MG63 (cell line): ENCODE measurements at regions not wholly inside any gene's neighbourhood (a gene's known extent, or its start where the extent isn't known, plus 50 kb on each side); places are given as distances from the start of the nearest gene placed in this dataset.
"Not testable (repeated sequence)": the region's sequence is repeated elsewhere in the genome, so short reads cannot be mapped to it uniquely, and the experiment has no call there.

ENCODE experiments used
- DNase-seq: peaks from one replicate; pipeline ENCODE4 v3.0.0-alpha.2; 2020
- H3K27me3 ChIP-seq: fragments of 250-450 bp; sonication (Bioruptor Pico); 2 replicates; pipeline ENCODE4 v1.5.1; 2020; ENCODE audit warnings: mild to moderate bottlenecking, moderate library complexity
- H3K36me3 ChIP-seq: fragments of 250-450 bp; sonication (Bioruptor Pico); 2 replicates; pipeline ENCODE4 v1.5.1; 2020; ENCODE audit warnings: mild to moderate bottlenecking, moderate library complexity
- H3K4me3 ChIP-seq: fragments of 250-450 bp; sonication (Bioruptor Pico); 2 replicates; pipeline ENCODE4 v1.5.1; 2020; ENCODE audit warnings: mild to moderate bottlenecking, moderate library complexity
- H3K9me3 ChIP-seq: fragments of 250-450 bp; sonication (Bioruptor Pico); 2 replicates; pipeline ENCODE4 v1.5.1; 2020; ENCODE audit warnings: mild to moderate bottlenecking, moderate library complexity

GRCh38 chr10:87416892-87417291, 59.3 kb downstream of the NUTM2D start:
- not testable (repeated sequence) for H3K36me3 ChIP-seq, H3K4me3 ChIP-seq, H3K9me3 ChIP-seq
- H3K27me3 ChIP-seq = peaks cover 12% of the 10 kb centered on the region
- peak; percentile 1 for DNase-seq

GRCh38 chr10:87422641-87423040, 65.1 kb downstream of the NUTM2D start:
- not testable (repeated sequence) for H3K4me3 ChIP-seq, H3K27me3 ChIP-seq, DNase-seq, H3K36me3 ChIP-seq, H3K9me3 ChIP-seq

GRCh38 chr10:87424697-87425373, 67.3 kb downstream of the NUTM2D start:
- not testable (repeated sequence) for H3K9me3 ChIP-seq

GRCh38 chr10:87433836-87434235, 70.9 kb upstream of the MINPP1 start:
- H3K36me3 ChIP-seq, DNase-seq, H3K4me3 ChIP-seq, H3K27me3 ChIP-seq, H3K9me3 ChIP-seq: not testable (repeated sequence)

More at GRCh38 chr10:87424697-87425373, 67.3 kb downstream of the NUTM2D start:
- not testable (repeated sequence) for H3K4me3 ChIP-seq, H3K27me3 ChIP-seq, H3K36me3 ChIP-seq, DNase-seq

GRCh38 chr10:87435295-87435826, 69.3 kb upstream of the MINPP1 start:
- H3K27me3 ChIP-seq, DNase-seq, H3K9me3 ChIP-seq, H3K36me3 ChIP-seq, H3K4me3 ChIP-seq: not testable (repeated sequence)

GRCh38 chr10:87436104-87436503, 68.6 kb upstream of the MINPP1 start:
- H3K9me3 ChIP-seq, H3K27me3 ChIP-seq, H3K36me3 ChIP-seq, H3K4me3 ChIP-seq: not testable (repeated sequence)
- DNase-seq = peak; percentile 53

GRCh38 chr10:87437450-87437849, 67.2 kb upstream of the MINPP1 start:
- not testable (repeated sequence) for H3K36me3 ChIP-seq, H3K9me3 ChIP-seq, H3K27me3 ChIP-seq, H3K4me3 ChIP-seq, DNase-seq
